Common myeloid progenitor, CD34-positive (primary cell): ENCODE measurements at regions not wholly inside any gene's neighbourhood (a gene's known extent, or its start where the extent isn't known, plus 50 kb on each side); places are given as distances from the start of the nearest gene placed in this dataset.
"Not testable (repeated sequence)": the region's sequence is repeated elsewhere in the genome, so short reads cannot be mapped to it uniquely, and the experiment has no call there.

Experiments used
- CTCF ChIA-PET: fragments of 350-600 bp; sonication (Branson Sonifier 250); formaldehyde crosslinking; loops from one replicate; lab custom pipeline; 2021; ENCODE audit warnings: antibody characterized with exemption; lab: Charles Lee
- POLR2A ChIA-PET: fragments of 350-600 bp; sonication (Branson Sonifier 250); formaldehyde crosslinking; loops from one replicate; lab custom pipeline; 2021; ENCODE audit warnings: antibody characterized with exemption; lab: Charles Lee
- DNase-seq, 3 donors: peaks; one replicate each; pipeline versions ENCODE4 v3.0.0 to v3.0.0-alpha.2; 2013
- H3K27ac ChIP-seq, 2 experiments: 1 replicate in 1 of 2; 2 replicates in 1 of 2; pipeline ENCODE4 v1.7.0; 2013; ENCODE audit warnings: inconsistent platforms in 2 of 2, low read length in 2 of 2, mild to moderate bottlenecking in 2 of 2, low read depth in 1 of 2, moderate library complexity in 1 of 2; ENCODE audit not compliant: severe bottlenecking in 2 of 2, insufficient read depth in 1 of 2, poor library complexity in 1 of 2
- H3K27me3 ChIP-seq, 5 experiments: replicated peaks in 2 of 5; 1 replicate in 3 of 5; 2 replicates in 2 of 5; pipeline versions ENCODE4 v1.6.1 to v1.7.0; 2013; ENCODE audit warnings: low read length in 4 of 5, mild to moderate bottlenecking in 2 of 5, moderate library complexity in 2 of 5, inconsistent platforms in 1 of 5; ENCODE audit not compliant: insufficient read depth in 5 of 5, control insufficient read depth in 4 of 5
- H3K36me3 ChIP-seq, 4 experiments: 1 replicate in 2 of 4; 2 replicates in 2 of 4; pipeline versions ENCODE4 v1.6.1 to v1.7.0; 2013; ENCODE audit warnings: low read length in 3 of 4, control low read depth in 1 of 4, mild to moderate bottlenecking in 1 of 4; ENCODE audit not compliant: control insufficient read depth in 4 of 4, insufficient read depth in 4 of 4
- H3K4me1 ChIP-seq, 4 experiments: 1 replicate in 3 of 4; 2 replicates in 1 of 4; pipeline versions ENCODE4 v1.6.1 to v1.7.1; 2013; ENCODE audit warnings: low read length in 3 of 4, mild to moderate bottlenecking in 3 of 4, control low read depth in 1 of 4, inconsistent platforms in 1 of 4, moderate library complexity in 1 of 4; ENCODE audit not compliant: control insufficient read depth in 4 of 4, insufficient read depth in 4 of 4; ENCODE audit errors: control extremely low read depth in 1 of 4
- H3K4me3 ChIP-seq, 7 experiments: 1 replicate in 4 of 7; 2 replicates in 3 of 7; pipeline versions ENCODE4 v1.5.1 to v1.7.0; 2013; ENCODE audit warnings: mild to moderate bottlenecking in 7 of 7, low read length in 6 of 7, moderate library complexity in 6 of 7, inconsistent platforms in 2 of 7, low read depth in 2 of 7, control low read depth in 1 of 7; ENCODE audit not compliant: insufficient read depth in 4 of 7, control insufficient read depth in 1 of 7; ENCODE audit errors: extremely low read depth in 1 of 7
- H3K9me3 ChIP-seq, 5 experiments: 1 replicate in 4 of 5; 2 replicates in 1 of 5; pipeline versions ENCODE4 v1.6.1 to v1.7.1; 2013; ENCODE audit warnings: low read length in 4 of 5, mild to moderate bottlenecking in 2 of 5, inconsistent platforms in 1 of 5, low read depth in 1 of 5, moderate library complexity in 1 of 5; ENCODE audit not compliant: control insufficient read depth in 4 of 5, insufficient read depth in 2 of 5; ENCODE audit errors: control extremely low read depth in 1 of 5
- WGBS: methylation state at CpG from one replicate; pipeline ENCODE4 v1.1.5; 2013; ENCODE audit not compliant: insufficient coverage; 5-methylcytosine and 5-hydroxymethylcytosine counted together

DNA sequence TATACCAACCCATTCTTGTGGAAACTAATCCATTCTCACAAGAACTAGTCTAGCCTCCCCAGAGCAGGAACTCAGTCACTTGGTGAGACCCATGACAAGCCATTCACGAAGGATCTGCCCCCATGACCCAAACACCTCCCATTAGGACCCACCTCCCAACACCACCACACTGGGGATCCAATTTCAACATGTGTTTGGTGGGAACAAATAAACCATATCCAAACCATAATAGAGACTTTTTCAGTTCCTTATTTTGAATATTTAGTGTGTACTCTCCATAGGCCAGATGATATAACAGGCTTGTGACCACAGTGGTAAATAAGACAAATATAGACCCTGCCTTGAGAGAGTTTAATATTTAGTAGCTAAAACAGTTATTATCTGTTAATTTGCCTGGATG, 227.5 kb upstream of the SERP2 start:
- POLR2A ChIA-PET, result no interaction called here
- Histone ChIP-seq H3K27me3 (no peaks in the 10 kb centered on the region), H3K4me3 (no peak overlapping the region), H3K4me1 (peaks cover 5 to 10% (median 7%) of the 10 kb centered on the region in 4 experiments), H3K9me3 (no peaks in the 10 kb centered on the region), H3K36me3 (no peaks in the 10 kb centered on the region), H3K27ac (no peak overlapping the region)
- no peak for DNase-seq
- CTCF ChIA-PET, result no interaction called here
- no CpG with 5 or more reads among the region's 1 CpG for WGBS

DNA sequence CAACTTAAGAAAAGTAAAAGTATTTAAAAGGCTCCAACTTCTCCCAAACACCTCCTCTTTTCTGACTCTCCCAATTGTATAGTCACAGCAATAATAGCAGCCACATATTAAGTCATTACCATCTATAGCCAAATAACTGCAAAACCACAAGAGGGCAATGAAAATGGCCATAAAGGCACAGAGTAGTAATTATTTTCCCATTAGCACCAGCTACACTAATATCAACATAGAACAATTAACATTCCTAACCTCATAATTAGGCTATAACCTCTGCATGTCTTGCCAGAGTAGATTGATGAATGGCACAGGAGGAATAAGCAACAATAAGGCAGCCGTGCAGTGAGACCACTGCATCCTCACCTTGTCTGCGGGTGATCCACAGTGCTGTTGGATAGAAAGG, 226.4 kb upstream of the SERP2 start:
- Histone ChIP-seq H3K27ac (no peak overlapping the region), H3K36me3 (no peaks in the 10 kb centered on the region), H3K27me3 (no peaks in the 10 kb centered on the region), H3K4me1 (peaks cover 0 to 6% (median 4%) of the 10 kb centered on the region in 4 experiments), H3K4me3 (no peak overlapping the region), H3K9me3 (no peaks in the 10 kb centered on the region)
- no CpG with 5 or more reads among the region's 2 CpGs for WGBS
- no peak for DNase-seq
- CTCF ChIA-PET, result interaction anchor here (1.8 kb wide), 1 partner anchor 13 kb away, joined by 4 read pairs; no protein-coding TSS in a partner anchor
- POLR2A ChIA-PET, result no interaction called here

DNA sequence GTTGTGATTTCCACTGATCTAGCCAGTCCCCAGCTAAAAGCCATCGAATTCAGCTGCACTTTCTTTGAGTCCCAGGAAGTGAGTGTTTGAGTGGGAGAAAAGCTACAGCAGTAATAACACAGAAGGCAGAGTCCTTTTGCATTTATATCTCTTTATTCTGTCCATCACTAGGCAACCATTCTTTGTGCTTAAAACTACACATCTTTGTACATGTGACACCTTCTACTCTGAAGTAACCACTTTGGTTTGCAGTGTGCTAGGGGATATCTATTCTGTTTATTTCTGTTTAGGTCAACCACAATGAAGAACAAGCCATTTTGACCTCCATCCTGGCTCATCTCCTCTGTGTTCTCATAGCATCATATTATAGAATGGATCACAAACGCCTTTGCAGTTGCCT, 226.0 kb upstream of the SERP2 start:
- H3K9me3 ChIP-seq, result no peaks in the 10 kb centered on the region
- POLR2A ChIA-PET, result no interaction called here
- H3K27ac ChIP-seq, result no peak overlapping the region
- H3K27me3 ChIP-seq, result no peaks in the 10 kb centered on the region
- no peaks in the 10 kb centered on the region for H3K36me3 ChIP-seq
- peaks cover 0 to 2% (median under 1%) of the 10 kb centered on the region in 4 experiments for H3K4me1 ChIP-seq
- 100% methylated on average over 2 of the region's 2 CpGs for WGBS
- DNase-seq, result no peak
- no peak overlapping the region for H3K4me3 ChIP-seq
- CTCF ChIA-PET, result interaction anchor here (1.8 kb wide), 1 partner anchor 12 kb away, joined by 4 read pairs; no protein-coding TSS in a partner anchor

DNA sequence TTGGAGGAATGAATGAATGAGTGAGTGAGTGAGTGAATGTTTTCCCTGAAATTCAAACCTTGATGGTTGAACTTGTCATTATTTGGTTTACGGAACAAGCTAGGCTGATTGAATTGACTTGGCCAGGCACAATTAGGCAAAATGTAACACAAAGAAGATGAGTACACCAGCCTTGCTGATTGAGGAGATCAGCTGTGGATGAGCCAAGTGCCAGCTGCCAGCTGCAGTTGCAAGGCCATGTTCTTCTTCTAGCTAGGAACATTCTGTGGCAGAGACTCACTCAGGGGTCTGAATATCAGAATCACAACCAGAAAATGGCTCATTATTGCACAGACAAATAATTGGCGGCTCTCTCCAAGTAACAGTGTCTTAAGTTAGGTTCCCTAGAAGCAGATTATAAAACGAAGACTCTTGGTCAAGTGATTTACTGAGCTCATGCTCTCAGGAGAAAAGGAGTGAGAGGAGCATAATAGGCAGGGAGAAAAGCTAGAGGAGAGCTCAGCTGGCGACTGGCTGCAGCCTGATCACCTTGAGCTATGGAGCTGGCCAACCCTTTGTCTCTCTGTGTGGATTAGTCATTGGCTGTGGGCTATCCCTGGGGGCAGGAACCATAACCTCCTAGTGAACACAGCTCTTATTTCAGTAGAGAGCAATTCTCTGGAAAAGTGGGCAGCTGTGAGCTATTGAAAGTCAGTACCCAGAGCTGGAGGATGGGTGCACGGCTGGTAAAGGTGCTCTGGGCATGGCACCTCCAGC, 225.3 kb upstream of the SERP2 start:
- WGBS, result 97% methylated on average over 4 of the region's 5 CpGs
- no peak overlapping the region for H3K27ac ChIP-seq
- CTCF ChIA-PET, result interaction anchor here (1.0 to 1.8 kb wide), 2 partner anchors 12 to 96 kb away, joined by 3 to 4 read pairs; no protein-coding TSS in a partner anchor

DNA sequence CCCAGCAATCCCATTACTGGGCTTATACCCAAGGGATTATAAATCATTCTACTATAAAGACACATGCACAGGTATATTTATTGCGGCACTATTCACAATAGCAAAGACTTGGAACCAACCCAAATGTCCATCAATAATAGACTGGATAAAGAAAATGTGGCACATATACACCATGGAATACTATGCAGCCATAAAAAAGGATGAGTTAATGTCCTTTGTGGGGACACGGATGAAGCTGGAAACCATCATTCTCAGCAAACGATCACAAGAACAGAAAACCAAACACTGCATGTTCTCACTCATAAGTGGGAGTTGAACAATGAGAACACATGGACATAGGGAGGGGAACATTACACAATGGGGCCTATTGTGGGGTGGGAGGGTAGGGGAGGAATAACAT, 224.4 kb upstream of the SERP2 start:
- H3K9me3 ChIP-seq, H3K4me3 ChIP-seq, H3K27me3 ChIP-seq, CTCF ChIA-PET, H3K4me1 ChIP-seq, DNase-seq, POLR2A ChIA-PET, H3K36me3 ChIP-seq, H3K27ac ChIP-seq: not testable (repeated sequence)
- no CpG with 5 or more reads among the region's 3 CpGs for WGBS

More for the DNA sequence above, 225.3 kb upstream of the SERP2 start:
- H3K4me3 ChIP-seq, result no peak overlapping the region
- no peaks in the 10 kb centered on the region for H3K4me1 ChIP-seq
- H3K27me3 ChIP-seq, result no peaks in the 10 kb centered on the region
- no peak for DNase-seq
- H3K9me3 ChIP-seq, result no peaks in the 10 kb centered on the region
- POLR2A ChIA-PET, result no interaction called here
- no peaks in the 10 kb centered on the region for H3K36me3 ChIP-seq

DNA sequence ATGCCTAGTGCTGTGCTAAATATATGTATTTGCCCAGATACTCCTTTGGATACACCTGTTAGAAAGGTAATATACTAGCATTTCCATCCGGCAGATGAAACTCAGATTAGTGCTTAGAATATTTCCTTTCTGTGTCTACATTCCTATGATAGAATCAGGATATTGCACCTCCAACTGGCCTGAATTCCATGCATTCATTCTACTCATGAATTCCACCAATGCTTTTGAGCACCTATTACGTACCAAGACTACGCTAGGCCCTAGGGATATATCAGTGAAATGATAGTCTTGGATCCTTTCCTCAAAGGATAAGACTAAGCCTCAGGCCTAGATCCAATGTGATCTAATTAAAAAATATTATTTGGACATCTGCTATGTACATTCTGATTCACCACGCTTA, 223.8 kb upstream of the SERP2 start:
- CTCF ChIA-PET, result no interaction called here
- Histone ChIP-seq H3K36me3 (no peaks in the 10 kb centered on the region), H3K4me3 (no peak overlapping the region), H3K4me1 (no peaks in the 10 kb centered on the region), H3K27me3 (no peaks in the 10 kb centered on the region), H3K27ac (no peak overlapping the region), H3K9me3 (no peaks in the 10 kb centered on the region)
- POLR2A ChIA-PET, result no interaction called here
- 94% methylated on average over 2 of the region's 4 CpGs for WGBS
- no peak for DNase-seq

DNA sequence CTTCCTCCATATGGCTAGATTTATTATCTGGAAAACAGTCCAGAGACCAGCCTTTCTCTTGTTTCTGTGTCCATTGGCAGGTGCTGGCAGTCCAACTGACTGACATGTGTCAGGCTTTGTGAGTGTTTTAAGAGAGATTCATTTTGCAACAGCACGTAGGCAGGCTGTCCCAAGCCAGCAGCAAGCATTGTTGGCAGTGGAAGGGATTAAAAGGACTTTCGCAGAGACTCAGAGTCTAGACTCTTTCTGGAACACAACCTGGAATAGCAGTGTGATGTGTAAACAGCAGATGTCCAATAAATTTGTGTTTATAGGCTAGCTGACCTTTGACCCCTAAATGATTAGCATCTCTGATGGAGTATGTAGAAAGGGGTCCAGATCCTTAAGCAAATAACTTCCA, 222.2 kb upstream of the SERP2 start:
- ChIA-PET POLR2A (no interaction called here), CTCF (no interaction called here)
- WGBS, result 100% methylated on average over 2 of the region's 2 CpGs
- H3K4me3 ChIP-seq, result no peak overlapping the region
- H3K27me3 ChIP-seq, result no peaks in the 10 kb centered on the region
- no peaks in the 10 kb centered on the region for H3K36me3 ChIP-seq
- DNase-seq, result no peak
- H3K27ac ChIP-seq, result no peak overlapping the region
- H3K9me3 ChIP-seq, result no peaks in the 10 kb centered on the region
- H3K4me1 ChIP-seq, result peaks cover 0 to 9% (median 8%) of the 10 kb centered on the region in 4 experiments
